Calu3 (cell line): ENCODE measurements at regions not wholly inside any gene's neighbourhood (a gene's known extent, or its start where the extent isn't known, plus 50 kb on each side); places are given as distances from the start of the nearest gene placed in this dataset.

ENCODE experiments used
- BruUV-seq: library from RNA; stranded (reverse); fragments of 400-500 nt; replicated peaks from 2 replicates; lab custom pipeline; 2021; lab: Mats Ljungman, UMichigan
- CTCF ChIA-PET: fragments of 300-600 bp; sonication (Branson Sonifier 250); formaldehyde crosslinking; loops from one replicate; lab custom pipeline; 2022; ENCODE audit warnings: antibody characterized with exemption; lab: Charles Lee
- DNase-seq: peaks from one replicate; pipeline ENCODE4 v3.0.0; 2022
- H3K27ac Mint-ChIP-seq: one replicate; pipeline ENCODE4 v1.8.0; 2022; ENCODE audit warnings: mixed read lengths; ENCODE audit not compliant: unreplicated experiment
- H3K27me3 Mint-ChIP-seq: one replicate; pipeline ENCODE4 v1.8.0; 2022; ENCODE audit warnings: mixed read lengths; ENCODE audit not compliant: unreplicated experiment
- H3K36me3 Mint-ChIP-seq: one replicate; pipeline ENCODE4 v1.8.0; 2022; ENCODE audit warnings: mild to moderate bottlenecking, moderate library complexity, mixed read lengths; ENCODE audit not compliant: insufficient read depth, unreplicated experiment
- H3K4me1 Mint-ChIP-seq: one replicate; pipeline ENCODE4 v1.8.0; 2022; ENCODE audit warnings: mild to moderate bottlenecking, low read depth, mixed read lengths; ENCODE audit not compliant: unreplicated experiment
- H3K4me3 Mint-ChIP-seq: one replicate; pipeline ENCODE4 v1.8.0; 2022; ENCODE audit warnings: mild to moderate bottlenecking, low read depth, moderate library complexity, mixed read lengths; ENCODE audit not compliant: unreplicated experiment
- H3K9me3 Mint-ChIP-seq: one replicate; pipeline ENCODE4 v1.8.0; 2022; ENCODE audit warnings: low read depth, mixed read lengths; ENCODE audit not compliant: unreplicated experiment
- CTCF ChIP-seq: fragments of 200-600 bp; IDR thresholded peaks from one replicate; pipeline ENCODE4 v1.8.0; 2022; ENCODE audit warnings: antibody characterized with exemption; ENCODE audit not compliant: unreplicated experiment
- intact Hi-C: fragments of 100-400 bp; cut with micrococcal nuclease; formaldehyde crosslinking; loops from one replicate; pipeline ENCODE4 v1.10.0; 2022; ENCODE audit not compliant: unreplicated experiment

GRCh38 chr9:89655990-89656657 is 51.3 kb downstream of the GADD45G start:
- BruUV-seq, result no TSS peak

GRCh38 chr9:89657295-89657694 is 52.5 kb downstream of the GADD45G start:
- CTCF ChIA-PET, result no interaction called here
- peaks cover 9% of the 10 kb centered on the region for H3K4me1 Mint-ChIP-seq
- no peak overlapping the region for H3K27ac Mint-ChIP-seq
- intact Hi-C loops, result no loop called here
- H3K4me3 Mint-ChIP-seq, result no peak overlapping the region
- peaks cover 51% of the 10 kb centered on the region for H3K27me3 Mint-ChIP-seq
- no peak for TF ChIP-seq CTCF
- no TSS peak for BruUV-seq
- no peaks in the 10 kb centered on the region for H3K9me3 Mint-ChIP-seq
- peaks cover 9% of the 10 kb centered on the region for H3K36me3 Mint-ChIP-seq
- no peak for DNase-seq

More at GRCh38 chr9:89655990-89656657, 51.3 kb downstream of the GADD45G start:
- intact Hi-C loops, result no loop called here
- CTCF ChIA-PET, result no interaction called here
- Mint-ChIP-seq H3K4me1 (no peaks in the 10 kb centered on the region), H3K36me3 (peaks cover 3% of the 10 kb centered on the region), H3K9me3 (no peaks in the 10 kb centered on the region), H3K27ac (no peak overlapping the region), H3K4me3 (no peak overlapping the region), H3K27me3 (peaks cover 60% of the 10 kb centered on the region)
- DNase-seq, result no peak
- TF ChIP-seq CTCF, result no peak

- Mint-ChIP-seq H3K27me3 (peaks cover 51% of the 10 kb centered on the region), H3K4me1 (peaks cover 9% of the 10 kb centered on the region), H3K36me3 (peaks cover 9% of the 10 kb centered on the region), H3K4me3 (no peak overlapping the region), H3K27ac (no peak overlapping the region), H3K9me3 (no peaks in the 10 kb centered on the region)
- CTCF ChIA-PET, result no interaction called here
- no TSS peak for BruUV-seq
- DNase-seq, result no peak
- TF ChIP-seq CTCF, result no peak
- intact Hi-C loops, result no loop called here
Observed at GRCh38 chr9:89657765-89658164, 53.0 kb downstream of the GADD45G start.

- peaks cover 9% of the 10 kb centered on the region for H3K4me1 Mint-ChIP-seq
- no peak for TF ChIP-seq CTCF
Observed at GRCh38 chr9:89658401-89658800, 53.6 kb downstream of the GADD45G start.

More at GRCh38 chr9:89658401-89658800, 53.6 kb downstream of the GADD45G start:
- CTCF ChIA-PET, result no interaction called here
- H3K27me3 Mint-ChIP-seq, result peaks cover 51% of the 10 kb centered on the region
- peaks cover 9% of the 10 kb centered on the region for H3K36me3 Mint-ChIP-seq
- no peak for DNase-seq
- H3K4me3 Mint-ChIP-seq, result no peak overlapping the region
- intact Hi-C loops, result no loop called here
- no peaks in the 10 kb centered on the region for H3K9me3 Mint-ChIP-seq
- H3K27ac Mint-ChIP-seq, result no peak overlapping the region
- BruUV-seq, result no TSS peak
